Gastroesophageal sphincter (tissue), 4 donors: ENCODE measurements at regions not wholly inside any gene's neighbourhood (a gene's known extent, or its start where the extent isn't known, plus 50 kb on each side); places are given as distances from the start of the nearest gene placed in this dataset.

Experiments
- ATAC-seq: fragments of 150-250 bp; one replicate; pipeline ENCODE4 v1.9.1; 2016; ENCODE audit warnings: mild to moderate bottlenecking, moderate library complexity
- H3K27ac ChIP-seq, 4 donors: fragments of 200-600 bp; sonication (generic) in 3 of 4; 1 replicate in 3 of 4; 2 replicates in 1 of 4; pipeline ENCODE4 v1.5.1; 2016 to 2019
- H3K27me3 ChIP-seq: fragments of 200-600 bp; sonication (generic); one replicate; pipeline ENCODE4 v1.5.1; 2019
- H3K36me3 ChIP-seq, 2 donors: fragments of 200-600 bp; sonication (generic); one replicate each; pipeline ENCODE4 v1.5.1; 2019; ENCODE audit warnings: control low read depth in 1 of 2
- H3K4me1 ChIP-seq, 3 donors: fragments of 200-600 bp; sonication (generic); 1 replicate in 2 of 3; 2 replicates in 1 of 3; pipeline ENCODE4 v1.5.1; 2016 to 2019; ENCODE audit warnings: control low read depth in 2 of 3
- H3K4me3 ChIP-seq, 2 donors: fragments of 200-600 bp; sonication (generic); one replicate each; pipeline ENCODE4 v1.5.1; 2019; ENCODE audit warnings: mild to moderate bottlenecking in 1 of 2, moderate library complexity in 1 of 2
- H3K9me3 ChIP-seq, 3 donors: fragments of 200-600 bp; sonication (generic); one replicate each; pipeline ENCODE4 v1.5.1; 2017 to 2019; ENCODE audit warnings: control low read depth in 2 of 3
- CTCF ChIP-seq, 4 experiments: fragments of 200-600 bp in 2 of 4; fragments of 450-650 bp in 2 of 4; sonication (generic) in 1 of 4; IDR thresholded peaks; one replicate each; pipeline ENCODE4 v1.5.1; 2017 to 2019; ENCODE audit warnings: antibody characterized with exemption in 4 of 4, mild to moderate bottlenecking in 2 of 4, moderate library complexity in 2 of 4
- EP300 ChIP-seq: sonication (generic); formaldehyde crosslinking; IDR thresholded peaks from one replicate; pipeline ENCODE4 v1.6.1; 2017; ENCODE audit warnings: antibody characterized with exemption, mild to moderate bottlenecking
- POLR2A ChIP-seq, 2 donors: fragments of 450-650 bp; IDR thresholded peaks; one replicate each; pipeline ENCODE4 v1.6.1; 2017; ENCODE audit warnings: antibody characterized with exemption in 2 of 2, mild to moderate bottlenecking in 2 of 2, moderate library complexity in 1 of 2
- POLR2AphosphoS5 ChIP-seq: sonication (generic); formaldehyde crosslinking; IDR thresholded peaks from one replicate; pipeline ENCODE4 v1.6.1; 2017; ENCODE audit warnings: antibody characterized with exemption
- WGBS, 2 donors: methylation state at CpG; one replicate each; pipeline ENCODE4 v1.1.5; 2018; ENCODE audit warnings: low coverage in 1 of 2; 5-methylcytosine and 5-hydroxymethylcytosine counted together

- Histone ChIP-seq H3K4me3 (no peak overlapping the region), H3K36me3 (no peaks in the 10 kb centered on the region), H3K27ac (no peak overlapping the region), H3K27me3 (no peaks in the 10 kb centered on the region), H3K4me1 (no peaks in the 10 kb centered on the region), H3K9me3 (no peaks in the 10 kb centered on the region)
- 0% methylated on average over 1 of the region's 1 CpG for WGBS, 2 donors
- ATAC-seq: no peak
- TF ChIP-seq CTCF (IDR thresholded peaks at IDR 0.05): no peak
- no peak for TF ChIP-seq POLR2AphosphoS5
- TF ChIP-seq EP300: no peak
- TF ChIP-seq POLR2A (IDR thresholded peaks at IDR 0.05): no peak
These were observed 933.1 kb upstream of the LRRN3 start for GRCh38 chr7:110157631-110158362.

- Histone ChIP-seq H3K36me3 (no peaks in the 10 kb centered on the region), H3K9me3 (no peaks in the 10 kb centered on the region), H3K4me1 (no peaks in the 10 kb centered on the region), H3K4me3 (no peak overlapping the region), H3K27me3 (no peaks in the 10 kb centered on the region), H3K27ac (no peak overlapping the region)
- WGBS, 2 donors: 20 to 51% methylated on average over 1 to 3 of the region's 3 CpGs
- ATAC-seq: no peak
- TF ChIP-seq POLR2A (IDR thresholded peaks at IDR 0.05): no peak
- TF ChIP-seq CTCF (IDR thresholded peaks at IDR 0.05): no peak
- TF ChIP-seq POLR2AphosphoS5: no peak
These were observed 922.9 kb upstream of the LRRN3 start for GRCh38 chr7:110168010-110168409.

GRCh38 chr7:110170841-110171240, 920.1 kb upstream of the LRRN3 start:
- no peaks in the 10 kb centered on the region for H3K9me3 ChIP-seq
- TF ChIP-seq POLR2A (IDR thresholded peaks at IDR 0.05) (no peak), POLR2AphosphoS5 (no peak), EP300 (no peak), CTCF (IDR thresholded peaks at IDR 0.05) (no peak)
- no peaks in the 10 kb centered on the region for H3K36me3 ChIP-seq
- no peak overlapping the region for H3K4me3 ChIP-seq
- WGBS, 2 donors: 53 to 58% methylated on average over 2 of the region's 2 CpGs
- no peak overlapping the region for H3K27ac ChIP-seq
- no peak for ATAC-seq
- H3K4me1 ChIP-seq: no peaks in the 10 kb centered on the region
- no peaks in the 10 kb centered on the region for H3K27me3 ChIP-seq

- WGBS, 2 donors: 79 to 96% methylated on average over 5 of the region's 5 CpGs
- no peak for TF ChIP-seq EP300
- TF ChIP-seq POLR2A (IDR thresholded peaks at IDR 0.05): no peak
- TF ChIP-seq CTCF (IDR thresholded peaks at IDR 0.05): no peak
- TF ChIP-seq POLR2AphosphoS5: no peak
- no peaks in the 10 kb centered on the region for H3K27me3 ChIP-seq
- no peak overlapping the region for H3K4me3 ChIP-seq
- H3K4me1 ChIP-seq: no peaks in the 10 kb centered on the region
- H3K36me3 ChIP-seq: no peaks in the 10 kb centered on the region
- no peak for ATAC-seq
- no peak overlapping the region for H3K27ac ChIP-seq
- H3K9me3 ChIP-seq: no peaks in the 10 kb centered on the region
These were observed 913.5 kb upstream of the LRRN3 start for GRCh38 chr7:110177463-110177862.

- 23 to 24% methylated on average over 2 of the region's 2 CpGs for WGBS, 2 donors
- H3K36me3 ChIP-seq: no peaks in the 10 kb centered on the region
These were observed 911.9 kb upstream of the LRRN3 start for GRCh38 chr7:110179037-110179436.

More at GRCh38 chr7:110179037-110179436, 911.9 kb upstream of the LRRN3 start:
- Histone ChIP-seq H3K27me3 (no peaks in the 10 kb centered on the region), H3K27ac (no peak overlapping the region), H3K4me1 (no peaks in the 10 kb centered on the region), H3K4me3 (no peak overlapping the region), H3K9me3 (no peaks in the 10 kb centered on the region)
- ATAC-seq: no peak
- no peak for TF ChIP-seq POLR2AphosphoS5
- no peak for TF ChIP-seq EP300
- no peak for TF ChIP-seq POLR2A (IDR thresholded peaks at IDR 0.05)
- TF ChIP-seq CTCF (IDR thresholded peaks at IDR 0.05): no peak
